Heart left ventricle (tissue), 13 donors: ENCODE measurements at regions not wholly inside any gene's neighbourhood (a gene's known extent, or its start where the extent isn't known, plus 50 kb on each side); places are given as distances from the start of the nearest gene placed in this dataset.

Experiments
- POLR2A ChIP-seq, 2 donors: fragments of 450-650 bp; IDR thresholded peaks; one replicate each; pipeline ENCODE4 v1.6.1; 2017; ENCODE audit warnings: antibody characterized with exemption in 2 of 2, mild to moderate bottlenecking in 2 of 2, moderate library complexity in 2 of 2
- TF ChIP-seq, protein P1 (sequence below), 12 donors: fragments of 200-600 bp; sonication (generic) in 4 of 12; IDR thresholded peaks; one replicate each; pipeline versions ENCODE4 v1.5.0 to v1.8.0; 2018 to 2022; ENCODE audit warnings: antibody characterized with exemption in 12 of 12, mild to moderate bottlenecking in 5 of 12
- donor health status: ischemic (EF 13 %, LVEDD 7.1; RV severe dilation, severe dysfunction).
- donor health status: DM: no; HTN: yes; CAD: no.
- donor health status: DM: no; HTN: no; CAD: no.
- donor health status: ischemic (EF 25% LVEDD 6.9; RV normal size, moderate dysfunction).
- donor health status: ischemic (EF 25% LVEDD 5.7; RV mildly dilated, moderate dysfunction).
- donor health status: ischemic (EF 35%, LVEDD 5.7; RV mildly dilated, moderate dysfunction).
- donor health status: nonischemic (EF 11% LVEDD 7.7; RV severe dilation, severe dysfunction).
- donor health status: DM: yes; HTN: yes; CAD: no.
- donor health status: PGD.
- donor health status: ischemic (EF 29% LVEDD 5.4; RV normal size, mild dysfunction).
- donor health status: nonischemic (EF 23%, LVEDD 6.1; RV moderate dilation, normal function).

DNA sequence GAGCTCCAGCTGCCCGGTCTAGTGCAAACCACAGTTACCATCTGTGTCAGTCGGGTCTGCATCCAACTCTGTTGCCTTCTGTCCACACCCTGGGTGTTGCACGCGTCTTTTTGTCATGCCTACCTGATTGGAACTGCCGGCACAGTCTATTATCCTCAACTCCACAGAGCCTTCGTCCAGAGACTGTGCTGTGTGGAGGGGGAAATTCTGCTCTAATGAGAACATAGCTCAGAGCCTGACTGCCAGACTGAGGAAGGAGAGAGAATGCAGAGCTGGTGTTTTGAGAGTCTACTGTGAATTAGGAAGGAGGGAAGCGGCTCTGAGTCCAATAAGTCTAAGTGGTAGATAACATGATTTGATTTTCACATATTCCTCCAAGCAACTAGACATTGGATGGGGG, 68.3 kb upstream of the GPR139 start:
- TF ChIP-seq, protein P1, sequence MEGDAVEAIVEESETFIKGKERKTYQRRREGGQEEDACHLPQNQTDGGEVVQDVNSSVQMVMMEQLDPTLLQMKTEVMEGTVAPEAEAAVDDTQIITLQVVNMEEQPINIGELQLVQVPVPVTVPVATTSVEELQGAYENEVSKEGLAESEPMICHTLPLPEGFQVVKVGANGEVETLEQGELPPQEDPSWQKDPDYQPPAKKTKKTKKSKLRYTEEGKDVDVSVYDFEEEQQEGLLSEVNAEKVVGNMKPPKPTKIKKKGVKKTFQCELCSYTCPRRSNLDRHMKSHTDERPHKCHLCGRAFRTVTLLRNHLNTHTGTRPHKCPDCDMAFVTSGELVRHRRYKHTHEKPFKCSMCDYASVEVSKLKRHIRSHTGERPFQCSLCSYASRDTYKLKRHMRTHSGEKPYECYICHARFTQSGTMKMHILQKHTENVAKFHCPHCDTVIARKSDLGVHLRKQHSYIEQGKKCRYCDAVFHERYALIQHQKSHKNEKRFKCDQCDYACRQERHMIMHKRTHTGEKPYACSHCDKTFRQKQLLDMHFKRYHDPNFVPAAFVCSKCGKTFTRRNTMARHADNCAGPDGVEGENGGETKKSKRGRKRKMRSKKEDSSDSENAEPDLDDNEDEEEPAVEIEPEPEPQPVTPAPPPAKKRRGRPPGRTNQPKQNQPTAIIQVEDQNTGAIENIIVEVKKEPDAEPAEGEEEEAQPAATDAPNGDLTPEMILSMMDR (IDR thresholded peaks at IDR 0.05) = no peak
- no peak for TF ChIP-seq POLR2A (IDR thresholded peaks at IDR 0.05)
